Activated CD8-positive, alpha-beta memory T cell treated with anti-CD3 and anti-CD28 coated beads, Interleukin-2, amount 10 ng/mL, durations not matched to agents 7 days and 5 days (primary cell): ENCODE measurements at regions not wholly inside any gene's neighbourhood (a gene's known extent, or its start where the extent isn't known, plus 50 kb on each side); places are given as distances from the start of the nearest gene placed in this dataset.

Experiments used
- ATAC-seq: fragments of 150-1000 bp; cut with Tn5 transposase; one replicate; pipeline ENCODE4 v1.10.0; 2021; ENCODE audit warnings: moderate library complexity
- CTCF ChIA-PET: fragments of 350-600 bp; sonication (Branson Sonifier 250); formaldehyde crosslinking; loops from one replicate; lab custom pipeline; 2021; ENCODE audit warnings: antibody characterized with exemption; lab: Charles Lee
- DNase-seq: peaks from one replicate; pipeline ENCODE4 v3.0.0-alpha.2; 2020
- H3K27ac Mint-ChIP-seq: one replicate; pipeline ENCODE4 v1.8.0; 2021; ENCODE audit warnings: mild to moderate bottlenecking, mixed read lengths
- H3K27me3 Mint-ChIP-seq: one replicate; pipeline ENCODE4 v1.8.0; 2021; ENCODE audit warnings: mixed read lengths
- H3K36me3 Mint-ChIP-seq: one replicate; pipeline ENCODE4 v1.8.0; 2021; ENCODE audit warnings: mild to moderate bottlenecking, mixed read lengths
- H3K4me1 Mint-ChIP-seq: one replicate; pipeline ENCODE4 v1.8.0; 2021; ENCODE audit warnings: mixed read lengths
- H3K4me3 Mint-ChIP-seq: one replicate; pipeline ENCODE4 v1.8.0; 2021; ENCODE audit warnings: mild to moderate bottlenecking, moderate library complexity, mixed read lengths
- H3K9me3 Mint-ChIP-seq: one replicate; pipeline ENCODE4 v1.8.0; 2022; ENCODE audit warnings: low read depth, mixed read lengths

DNA sequence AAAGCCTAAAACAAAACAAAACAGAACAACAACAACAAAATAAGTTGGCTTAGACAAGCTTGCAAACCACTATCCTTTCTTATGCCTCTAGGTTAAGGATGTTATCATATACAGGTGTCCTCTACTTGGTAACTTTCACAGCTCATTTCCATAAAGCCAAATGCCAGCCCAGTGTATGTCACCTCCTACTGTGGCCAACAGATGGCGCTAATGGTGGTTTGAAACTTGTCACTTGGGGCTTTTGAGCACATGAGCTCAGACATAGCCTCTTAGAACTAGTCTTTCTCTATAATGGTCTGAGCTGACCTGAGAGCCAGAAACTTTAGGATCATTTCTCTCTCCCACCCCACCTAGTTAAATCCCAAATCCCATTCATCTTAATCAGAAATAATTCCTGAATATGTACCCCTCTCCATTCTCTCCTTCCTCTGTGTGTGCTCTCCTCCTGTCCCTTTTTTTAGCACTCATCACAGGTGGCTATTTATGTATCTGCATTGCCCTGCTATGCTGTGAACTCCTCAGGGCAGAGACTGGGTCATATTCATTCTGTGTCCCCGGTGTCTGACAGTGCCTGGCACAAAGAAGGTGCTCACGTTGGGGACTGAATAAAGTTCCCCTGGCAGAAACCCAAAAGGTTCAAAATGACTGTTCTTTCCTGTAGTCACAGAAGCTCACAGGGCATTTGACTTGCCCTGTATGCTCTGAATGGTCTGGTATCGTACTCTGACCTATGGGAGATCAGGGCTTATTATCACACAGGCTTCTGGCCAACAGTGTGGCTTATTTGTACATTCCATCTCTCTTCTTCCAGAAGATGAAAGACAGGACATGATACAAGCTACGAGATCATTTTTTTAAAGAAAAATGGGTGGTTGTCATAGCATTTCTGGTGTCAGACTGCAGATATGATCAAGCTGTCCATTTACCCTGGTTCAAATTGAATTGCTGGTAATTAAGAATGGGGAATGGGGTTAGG, 319.3 kb upstream of the AZI2 start:
- no peak overlapping the region for H3K27ac Mint-ChIP-seq

DNA sequence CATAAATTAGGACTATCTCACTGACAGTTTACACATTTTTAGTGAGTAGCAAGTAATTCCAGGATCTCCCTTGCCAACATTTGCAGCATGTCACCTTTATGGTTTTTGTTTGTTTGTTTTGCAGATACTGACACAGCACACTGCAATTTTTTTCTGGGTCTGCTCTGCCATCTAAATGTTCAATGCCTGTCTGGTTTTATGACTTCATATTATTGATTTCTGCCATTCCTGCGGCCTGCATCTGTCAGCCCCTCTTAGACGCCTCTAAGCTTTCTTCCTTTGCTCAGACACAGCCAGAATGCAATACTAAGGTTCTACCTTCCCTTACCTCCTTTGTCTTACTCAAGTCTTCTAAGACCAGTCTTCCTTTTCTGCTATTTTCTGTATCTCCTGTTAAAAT, 321.2 kb upstream of the AZI2 start:
- Mint-ChIP-seq H3K4me1 (peaks cover 8% of the 10 kb centered on the region), H3K27me3 (peaks cover 3% of the 10 kb centered on the region), H3K9me3 (no peaks in the 10 kb centered on the region), H3K27ac (no peak overlapping the region), H3K4me3 (no peak overlapping the region), H3K36me3 (no peaks in the 10 kb centered on the region)
- CTCF ChIA-PET, result interaction anchor here (1.9 kb wide), 1 partner anchor 56 kb away, joined by 6 read pairs; no protein-coding TSS in a partner anchor
- no peak for DNase-seq
- ATAC-seq, result no peak

More for the DNA sequence above, 319.3 kb upstream of the AZI2 start:
- Mint-ChIP-seq H3K27me3 (peaks cover 3% of the 10 kb centered on the region), H3K9me3 (no peaks in the 10 kb centered on the region), H3K4me3 (no peak overlapping the region), H3K36me3 (no peaks in the 10 kb centered on the region), H3K4me1 (peaks cover 8% of the 10 kb centered on the region)
- DNase-seq, result peak; percentile 63
- peak; percentile 61 for ATAC-seq
- CTCF ChIA-PET, result interaction anchor here (0.7 to 1.9 kb wide), 12 partner anchors 9 to 167 kb away, joined by 3 to 6 read pairs (median 3); no protein-coding TSS in a partner anchor

DNA sequence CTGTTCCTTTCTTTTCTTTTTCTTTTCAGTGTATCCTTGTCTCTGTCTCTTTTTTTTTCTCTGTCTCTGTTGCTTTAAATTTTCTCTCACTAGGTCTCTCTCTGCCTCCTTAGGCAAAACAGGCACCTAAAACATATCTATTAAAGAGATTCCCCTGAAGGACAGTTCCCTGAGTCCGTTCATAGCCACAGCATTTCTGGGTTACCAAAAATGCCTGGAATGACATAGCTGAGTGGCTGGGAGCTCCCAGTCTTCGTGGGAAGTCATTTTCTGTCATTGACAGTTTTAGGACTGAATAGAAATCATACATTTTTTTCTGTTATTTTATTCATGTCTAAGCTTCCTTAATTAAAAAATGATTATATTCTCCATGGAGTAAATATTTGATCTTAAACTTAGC, 323.8 kb upstream of the AZI2 start:
- Mint-ChIP-seq H3K36me3 (no peaks in the 10 kb centered on the region), H3K4me3 (no peak overlapping the region), H3K27ac (no peak overlapping the region), H3K4me1 (peaks cover 8% of the 10 kb centered on the region), H3K27me3 (peaks cover 3% of the 10 kb centered on the region), H3K9me3 (no peaks in the 10 kb centered on the region)
- no peak for DNase-seq
- no peak for ATAC-seq
- CTCF ChIA-PET, result no interaction called here

DNA sequence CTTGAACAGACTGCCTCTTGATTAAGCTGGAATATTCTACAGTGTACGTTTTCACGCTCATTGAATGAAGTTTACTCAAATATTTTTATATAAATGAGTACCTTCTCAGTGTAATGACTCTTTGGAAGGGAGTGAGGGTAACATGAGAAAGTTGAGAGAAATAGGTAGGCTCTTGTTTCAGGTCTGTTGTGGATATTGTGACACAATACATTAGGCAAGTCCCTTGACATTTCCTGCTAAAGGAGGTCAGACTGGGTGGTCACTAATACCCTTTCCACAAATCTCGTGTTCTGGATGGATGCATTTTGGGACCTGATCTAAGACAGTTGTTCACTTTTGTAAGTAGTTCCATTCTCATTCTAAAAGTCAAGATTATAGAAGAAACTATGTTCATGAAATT, 324.8 kb upstream of the AZI2 start:
- Mint-ChIP-seq H3K27me3 (peaks cover 3% of the 10 kb centered on the region), H3K9me3 (no peaks in the 10 kb centered on the region), H3K27ac (no peak overlapping the region), H3K36me3 (no peaks in the 10 kb centered on the region), H3K4me1 (no peaks in the 10 kb centered on the region), H3K4me3 (no peak overlapping the region)
- DNase-seq (no peak), ATAC-seq (no peak)
- CTCF ChIA-PET, result no interaction called here

DNA sequence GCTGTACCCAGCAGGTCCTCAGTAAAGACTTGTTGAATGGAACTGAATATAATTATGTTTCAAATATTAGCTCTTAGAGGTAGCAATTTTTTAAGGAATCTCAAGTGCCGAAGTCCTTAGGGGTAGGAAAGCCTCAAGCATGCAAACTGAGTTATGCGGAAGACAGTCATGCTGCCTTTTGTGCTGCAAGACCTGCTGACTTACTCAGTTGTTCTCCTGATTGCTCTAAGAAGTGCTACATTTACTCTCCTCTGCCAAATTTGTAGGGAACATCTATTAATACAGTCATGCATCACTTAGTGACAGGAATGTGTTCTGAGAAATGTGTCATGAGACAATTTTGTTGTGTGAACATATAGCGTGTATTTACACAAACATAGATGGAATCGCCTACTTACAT, 325.6 kb upstream of the AZI2 start:
- CTCF ChIA-PET, result no interaction called here
- Mint-ChIP-seq H3K4me1 (no peaks in the 10 kb centered on the region), H3K27me3 (peaks cover 3% of the 10 kb centered on the region), H3K27ac (no peak overlapping the region), H3K9me3 (no peaks in the 10 kb centered on the region), H3K36me3 (no peaks in the 10 kb centered on the region), H3K4me3 (no peak overlapping the region)
- DNase-seq (no peak), ATAC-seq (no peak)

DNA sequence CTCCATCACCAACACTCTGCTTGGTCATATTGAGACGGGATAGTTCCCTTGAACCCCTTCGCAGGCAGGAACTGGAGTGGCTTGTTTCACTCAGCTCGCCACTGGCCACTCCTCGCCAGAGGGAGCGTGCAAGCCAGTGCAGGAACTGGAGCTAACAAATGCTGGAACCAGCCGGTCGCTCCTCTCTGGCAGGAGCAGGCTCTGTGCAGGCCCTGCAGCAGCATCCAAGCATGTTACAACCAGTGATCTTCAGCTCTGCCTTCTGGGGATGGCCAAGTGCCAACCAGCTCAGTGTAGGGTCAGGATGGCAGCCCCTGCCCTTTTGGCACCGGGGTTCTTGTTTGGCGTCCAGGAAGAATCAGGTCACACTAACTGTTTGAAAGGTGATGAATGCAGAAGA, 329.0 kb upstream of the AZI2 start:
- H3K27me3 Mint-ChIP-seq, result no peaks in the 10 kb centered on the region
- CTCF ChIA-PET, result interaction anchor here (0.6 to 0.8 kb wide), 2 partner anchors 10 to 1241 kb away, joined by 3 read pairs; no protein-coding TSS in a partner anchor
- no peaks in the 10 kb centered on the region for H3K36me3 Mint-ChIP-seq
- H3K4me3 Mint-ChIP-seq, result no peak overlapping the region
- no peak overlapping the region for H3K27ac Mint-ChIP-seq
- DNase-seq, result no peak
- no peak for ATAC-seq
- no peaks in the 10 kb centered on the region for H3K4me1 Mint-ChIP-seq
- H3K9me3 Mint-ChIP-seq, result no peaks in the 10 kb centered on the region

DNA sequence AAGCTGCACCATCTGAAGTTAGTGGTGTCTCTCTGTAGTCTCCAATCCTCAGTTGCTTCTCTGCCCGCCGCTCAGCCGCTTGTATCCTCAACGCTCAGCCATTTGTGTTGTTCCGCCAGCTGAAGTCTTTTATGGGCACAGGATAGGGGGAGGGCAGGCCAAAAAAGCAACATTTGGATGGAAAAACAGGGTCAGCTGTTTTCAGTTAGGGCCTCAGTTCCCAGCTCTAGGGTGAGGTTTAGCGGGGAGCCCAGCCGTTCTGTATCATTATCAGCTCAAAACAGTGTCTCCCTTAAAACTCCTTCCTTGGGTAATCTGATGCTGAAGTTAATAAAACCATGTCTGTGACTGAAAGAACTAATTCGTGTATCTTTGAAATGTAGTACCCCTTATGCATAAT, 329.5 kb upstream of the AZI2 start:
- DNase-seq (no peak), ATAC-seq (no peak)
- CTCF ChIA-PET, result no interaction called here
- H3K36me3 Mint-ChIP-seq, result no peaks in the 10 kb centered on the region
- no peaks in the 10 kb centered on the region for H3K4me1 Mint-ChIP-seq
- H3K27ac Mint-ChIP-seq, result no peak overlapping the region
- no peak overlapping the region for H3K4me3 Mint-ChIP-seq
- H3K27me3 Mint-ChIP-seq, result no peaks in the 10 kb centered on the region
- no peaks in the 10 kb centered on the region for H3K9me3 Mint-ChIP-seq

DNA sequence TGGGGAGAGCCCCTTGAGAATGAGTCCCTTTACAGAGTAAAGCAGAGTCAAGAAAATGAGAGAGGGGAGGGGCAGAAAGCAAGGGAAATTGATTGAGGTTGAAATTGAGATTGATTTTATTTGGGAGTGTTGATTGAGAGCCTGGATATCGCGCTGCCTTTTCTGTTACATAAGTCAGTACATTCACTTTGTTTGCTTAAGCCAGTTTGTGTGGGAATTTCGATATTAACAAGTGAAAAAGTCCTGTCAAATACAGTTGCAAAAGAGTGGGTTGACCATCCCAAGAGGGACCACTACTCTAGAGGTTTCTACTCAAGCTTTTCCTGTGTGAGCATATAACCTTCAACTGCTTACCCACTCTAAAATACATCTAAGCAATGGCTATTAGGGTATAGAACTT, 331.4 kb upstream of the AZI2 start:
- Mint-ChIP-seq H3K27ac (no peak overlapping the region), H3K4me3 (no peak overlapping the region), H3K4me1 (no peaks in the 10 kb centered on the region), H3K27me3 (peaks cover 3% of the 10 kb centered on the region), H3K9me3 (peaks cover under 1% of the 10 kb centered on the region), H3K36me3 (no peaks in the 10 kb centered on the region)
- DNase-seq, result no peak
- CTCF ChIA-PET, result no interaction called here
- ATAC-seq, result no peak

DNA sequence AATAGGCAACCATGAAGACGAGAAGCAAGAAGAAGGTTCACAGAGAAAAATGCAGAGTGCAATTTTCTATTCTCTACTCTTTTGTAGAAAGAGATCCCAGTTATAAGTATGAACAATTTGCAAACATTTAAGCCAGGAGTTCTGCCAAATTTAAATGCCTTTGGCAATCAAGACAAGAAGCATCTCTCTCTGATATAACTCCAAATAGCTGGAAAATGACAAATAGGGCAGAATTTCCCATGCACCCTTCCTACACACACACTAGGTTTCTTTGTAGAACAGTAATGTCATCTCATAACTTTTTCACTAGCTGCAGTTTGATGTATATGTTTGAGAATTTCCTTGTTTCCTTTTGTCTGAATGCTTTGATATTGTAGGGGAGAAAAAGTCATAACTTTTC, 333.5 kb upstream of the AZI2 start:
- Mint-ChIP-seq H3K9me3 (peaks cover 2% of the 10 kb centered on the region), H3K4me1 (no peaks in the 10 kb centered on the region), H3K36me3 (no peaks in the 10 kb centered on the region), H3K27me3 (peaks cover 3% of the 10 kb centered on the region), H3K27ac (no peak overlapping the region), H3K4me3 (no peak overlapping the region)
- CTCF ChIA-PET, result no interaction called here
- DNase-seq (no peak), ATAC-seq (no peak)

DNA sequence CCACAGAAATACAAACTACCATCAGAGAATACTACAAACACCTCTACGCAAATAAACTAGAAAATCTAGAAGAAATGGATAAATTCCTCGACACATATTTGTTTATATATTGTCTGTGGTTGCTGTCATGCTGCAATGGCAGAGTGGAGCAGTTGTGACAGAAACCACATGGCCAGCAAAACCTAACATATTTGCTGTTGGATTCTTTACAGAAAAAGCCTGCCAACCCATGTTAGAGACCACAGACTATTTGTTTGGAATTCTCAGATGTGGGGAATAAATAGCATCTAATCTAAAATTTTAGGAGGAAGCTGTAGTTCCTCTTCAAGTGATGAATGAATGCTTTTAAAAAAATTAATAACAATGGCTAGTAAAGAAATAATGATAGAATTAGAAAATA, 341.6 kb upstream of the AZI2 start:
- Mint-ChIP-seq H3K27ac (no peak overlapping the region), H3K4me3 (no peak overlapping the region), H3K9me3 (peaks cover under 1% of the 10 kb centered on the region), H3K36me3 (no peaks in the 10 kb centered on the region), H3K27me3 (no peaks in the 10 kb centered on the region), H3K4me1 (no peaks in the 10 kb centered on the region)
- CTCF ChIA-PET, result no interaction called here
- no peak for DNase-seq
- ATAC-seq, result no peak

DNA sequence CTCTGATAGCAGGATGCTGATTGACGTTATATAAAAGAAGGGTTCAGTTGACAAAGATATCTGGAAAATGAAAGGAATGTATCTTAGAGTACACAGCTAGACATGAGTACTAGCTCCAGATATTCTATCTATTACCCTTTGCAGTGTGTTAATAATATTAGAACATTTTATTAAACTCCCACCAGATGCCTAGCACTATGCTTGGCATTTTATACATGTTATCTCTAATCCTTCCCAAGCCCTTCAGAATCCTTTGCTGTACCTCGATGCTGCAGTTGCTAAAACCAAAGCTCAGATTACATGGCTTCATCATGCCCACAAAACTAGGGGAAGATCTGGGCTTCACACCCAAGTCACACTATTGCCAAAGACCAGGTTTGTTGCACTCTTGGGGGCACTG, 350.1 kb upstream of the AZI2 start:
- Mint-ChIP-seq H3K4me3 (no peak overlapping the region), H3K36me3 (no peaks in the 10 kb centered on the region), H3K27ac (no peak overlapping the region), H3K9me3 (no peaks in the 10 kb centered on the region), H3K27me3 (no peaks in the 10 kb centered on the region), H3K4me1 (no peaks in the 10 kb centered on the region)
- ATAC-seq (no peak), DNase-seq (no peak)
- CTCF ChIA-PET, result no interaction called here

DNA sequence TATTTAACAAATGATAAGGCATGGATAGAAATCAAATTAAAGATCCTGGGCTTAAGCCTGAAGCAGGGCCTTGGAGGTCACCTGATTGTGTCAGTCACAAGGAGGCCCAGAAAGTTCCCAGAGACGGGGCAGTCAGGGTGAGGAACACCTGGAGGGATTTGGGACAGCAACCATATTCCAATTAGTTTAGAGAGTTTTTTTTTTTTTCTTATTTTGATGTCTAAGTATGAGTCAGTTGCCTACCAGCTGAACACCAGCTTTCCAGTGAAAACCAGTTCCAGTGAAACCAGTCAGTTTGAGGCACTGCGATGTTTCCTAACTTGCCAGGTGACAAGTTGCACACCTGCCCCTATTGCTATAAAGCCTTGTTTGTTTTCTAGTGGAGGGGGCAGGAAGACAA, 350.7 kb upstream of the AZI2 start:
- CTCF ChIA-PET, result no interaction called here
- Mint-ChIP-seq H3K9me3 (no peaks in the 10 kb centered on the region), H3K4me3 (no peak overlapping the region), H3K27me3 (no peaks in the 10 kb centered on the region), H3K36me3 (no peaks in the 10 kb centered on the region), H3K27ac (no peak overlapping the region), H3K4me1 (no peaks in the 10 kb centered on the region)
- ATAC-seq (no peak), DNase-seq (no peak)

DNA sequence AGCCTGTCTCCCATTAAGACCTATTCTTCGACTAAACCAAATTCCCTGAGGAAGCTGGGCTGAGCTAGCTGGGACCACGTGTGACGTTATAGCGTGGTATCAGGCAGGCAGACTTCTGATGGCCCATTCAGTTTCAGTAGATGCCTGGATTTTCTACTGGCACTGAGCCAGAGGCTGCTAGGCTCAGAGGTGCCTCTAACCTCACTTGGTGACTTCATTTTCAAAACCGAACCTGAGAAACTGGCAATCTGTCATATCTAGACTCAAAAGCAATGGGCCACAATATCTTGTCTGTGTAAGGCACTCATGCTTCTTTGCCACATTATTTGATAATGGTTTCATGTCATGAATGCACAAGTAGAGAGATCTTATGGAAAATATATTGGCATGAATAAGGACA, 352.1 kb upstream of the AZI2 start:
- no peaks in the 10 kb centered on the region for H3K9me3 Mint-ChIP-seq
- no peaks in the 10 kb centered on the region for H3K4me1 Mint-ChIP-seq
- CTCF ChIA-PET, result no interaction called here
- no peaks in the 10 kb centered on the region for H3K36me3 Mint-ChIP-seq
- no peak overlapping the region for H3K27ac Mint-ChIP-seq
- ATAC-seq (no peak), DNase-seq (no peak)
- no peak overlapping the region for H3K4me3 Mint-ChIP-seq
- H3K27me3 Mint-ChIP-seq, result no peaks in the 10 kb centered on the region

DNA sequence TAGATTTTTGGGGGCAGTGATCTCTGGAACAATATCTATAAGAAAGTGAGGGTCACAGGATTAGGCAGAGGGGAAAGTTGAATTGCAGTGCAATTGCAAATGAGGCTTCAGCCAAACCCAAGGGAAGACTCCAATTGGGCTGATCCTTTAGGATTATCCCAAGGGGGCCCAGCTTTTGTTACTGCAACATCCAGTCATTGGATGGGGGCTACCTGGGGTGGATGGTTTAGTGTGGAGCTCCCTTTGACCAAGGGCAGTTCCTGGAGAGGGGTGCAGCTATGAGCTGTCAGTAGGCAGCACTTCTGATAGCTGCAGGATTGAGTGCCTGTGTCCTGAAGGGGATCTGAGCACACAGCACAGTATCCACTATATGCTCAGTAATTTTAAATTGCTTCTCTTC, 355.2 kb upstream of the AZI2 start:
- no peak overlapping the region for H3K27ac Mint-ChIP-seq
- CTCF ChIA-PET, result no interaction called here
- no peak for DNase-seq
- H3K4me3 Mint-ChIP-seq, result no peak overlapping the region
- H3K4me1 Mint-ChIP-seq, result no peaks in the 10 kb centered on the region
- ATAC-seq, result no peak
- H3K9me3 Mint-ChIP-seq, result no peaks in the 10 kb centered on the region
- H3K36me3 Mint-ChIP-seq, result no peaks in the 10 kb centered on the region
- no peaks in the 10 kb centered on the region for H3K27me3 Mint-ChIP-seq
